Hepatocyte (in vitro differentiated cells): ENCODE measurements at regions not wholly inside any gene's neighbourhood (a gene's known extent, or its start where the extent isn't known, plus 50 kb on each side); places are given as distances from the start of the nearest gene placed in this dataset.

Experiments
- DNase-seq: peaks from one replicate; pipeline ENCODE4 v3.0.0-alpha.2; 2016; ENCODE audit warnings: low spot score
- H2AFZ ChIP-seq: fragments of 200-600 bp; sonication (generic); 2 replicates; pipeline ENCODE4 v1.6.0; 2016; ENCODE audit warnings: antibody characterized with exemption, mild to moderate bottlenecking
- H3K27ac ChIP-seq: fragments of 200-600 bp; sonication (generic); 2 replicates; pipeline ENCODE4 v1.5.1; 2016; ENCODE audit warnings: mild to moderate bottlenecking
- H3K27me3 ChIP-seq: fragments of 200-600 bp; sonication (generic); 2 replicates; pipeline ENCODE4 v1.6.1; 2016
- H3K36me3 ChIP-seq: fragments of 200-600 bp; sonication (generic); replicated peaks from 2 replicates; pipeline ENCODE4 v1.5.1; 2016; ENCODE audit warnings: low read depth; ENCODE audit not compliant: insufficient read depth
- H3K4me1 ChIP-seq: fragments of 200-600 bp; sonication (generic); 2 replicates; pipeline ENCODE4 v1.5.1; 2016; ENCODE audit warnings: mild to moderate bottlenecking, moderate library complexity; ENCODE audit not compliant: insufficient read depth
- H3K4me2 ChIP-seq: fragments of 200-600 bp; sonication (generic); 2 replicates; pipeline ENCODE4 v1.6.0; 2016
- H3K4me3 ChIP-seq: fragments of 200-600 bp; sonication (generic); 2 replicates; pipeline ENCODE4 v1.5.1; 2016; ENCODE audit warnings: mild to moderate bottlenecking
- H3K79me2 ChIP-seq: fragments of 200-600 bp; sonication (generic); 2 replicates; pipeline ENCODE4 v1.6.0; 2017; ENCODE audit warnings: mild to moderate bottlenecking
- H3K9me2 ChIP-seq: fragments of 200-600 bp; sonication (generic); replicated peaks from 2 replicates; pipeline ENCODE4 v1.6.0; 2017; ENCODE audit warnings: mild to moderate bottlenecking; ENCODE audit not compliant: insufficient read depth
- H3K9me3 ChIP-seq: fragments of 200-600 bp; sonication (generic); 2 replicates; pipeline ENCODE4 v1.5.1; 2016; ENCODE audit warnings: low read depth, mild to moderate bottlenecking
- H4K20me1 ChIP-seq: fragments of 200-600 bp; sonication (generic); 2 replicates; pipeline ENCODE4 v1.6.0; 2016; ENCODE audit warnings: mild to moderate bottlenecking; ENCODE audit not compliant: insufficient read depth, poor library complexity, severe bottlenecking
- EZH2 ChIP-seq: fragments of 200-600 bp; sonication (generic); IDR thresholded peaks from 2 replicates; pipeline ENCODE4 v1.6.1; 2016; ENCODE audit warnings: antibody characterized with exemption, mild to moderate bottlenecking, borderline replicate concordance
- EZH2phosphoT487 ChIP-seq: fragments of 200-600 bp; sonication (generic); IDR thresholded peaks from one replicate; pipeline ENCODE4 v1.6.1; 2018; ENCODE audit warnings: antibody characterized with exemption, mild to moderate bottlenecking, low read depth, moderate library complexity; ENCODE audit not compliant: unreplicated experiment, severe bottlenecking
- WGBS: methylation state at CpG from one replicate; pipeline ENCODE4 v1.1.6; 2016; ENCODE audit warnings: low lambda C conversion rate; ENCODE audit errors: missing lambda C conversion rate; 5-methylcytosine and 5-hydroxymethylcytosine counted together
- TF ChIP-seq, protein P1 (sequence below): fragments of 200-600 bp; sonication (generic); IDR thresholded peaks from 2 replicates; pipeline ENCODE4 v1.5.1; 2016; ENCODE audit warnings: antibody characterized with exemption, mild to moderate bottlenecking; ENCODE audit not compliant: poor library complexity

DNA sequence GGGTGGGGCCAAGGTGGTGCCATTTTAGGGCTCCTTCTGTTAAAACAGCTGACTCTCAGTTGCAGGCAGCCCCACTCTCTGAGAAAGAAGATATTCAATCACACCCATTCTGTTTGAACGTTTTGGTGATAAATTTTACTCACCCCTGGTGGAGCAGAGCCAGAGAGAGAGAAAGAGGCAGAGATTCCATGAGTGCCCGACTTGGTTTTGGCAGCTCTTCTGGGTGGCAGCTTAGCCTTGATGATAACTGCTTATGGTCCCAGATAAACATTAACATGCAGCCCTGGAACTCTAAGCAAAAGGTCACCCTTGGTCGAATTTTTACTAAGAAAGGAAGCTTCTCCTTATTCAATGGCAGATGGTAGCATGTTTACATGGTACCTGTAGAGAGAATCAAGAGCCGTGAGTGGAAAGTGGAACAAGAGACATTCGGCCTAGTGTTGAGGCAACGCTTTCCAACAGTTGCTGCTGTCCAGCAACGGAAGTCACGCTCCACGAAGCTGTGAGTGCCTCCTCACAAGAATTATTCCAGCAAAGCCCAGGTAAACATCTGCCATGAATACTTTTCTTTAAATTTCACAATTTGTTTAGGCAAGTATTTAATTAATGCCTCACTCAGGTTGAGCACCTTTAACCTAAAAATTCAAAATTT is 530.6 kb upstream of the ROBO2 start:
- Histone ChIP-seq H3K27me3 (no peaks in the 10 kb centered on the region), H3K4me3 (no peak overlapping the region), H3K79me2 (no peaks in the 10 kb centered on the region), H3K27ac (no peak overlapping the region), H3K9me2 (no peaks in the 10 kb centered on the region), H2AFZ (no peak overlapping the region), H4K20me1 (no peaks in the 10 kb centered on the region), H3K4me2 (no peak overlapping the region), H3K9me3 (no peaks in the 10 kb centered on the region), H3K36me3 (no peaks in the 10 kb centered on the region), H3K4me1 (no peaks in the 10 kb centered on the region)
- TF ChIP-seq EZH2phosphoT487 (no peak), EZH2 (no peak)
- TF ChIP-seq, protein P1, sequence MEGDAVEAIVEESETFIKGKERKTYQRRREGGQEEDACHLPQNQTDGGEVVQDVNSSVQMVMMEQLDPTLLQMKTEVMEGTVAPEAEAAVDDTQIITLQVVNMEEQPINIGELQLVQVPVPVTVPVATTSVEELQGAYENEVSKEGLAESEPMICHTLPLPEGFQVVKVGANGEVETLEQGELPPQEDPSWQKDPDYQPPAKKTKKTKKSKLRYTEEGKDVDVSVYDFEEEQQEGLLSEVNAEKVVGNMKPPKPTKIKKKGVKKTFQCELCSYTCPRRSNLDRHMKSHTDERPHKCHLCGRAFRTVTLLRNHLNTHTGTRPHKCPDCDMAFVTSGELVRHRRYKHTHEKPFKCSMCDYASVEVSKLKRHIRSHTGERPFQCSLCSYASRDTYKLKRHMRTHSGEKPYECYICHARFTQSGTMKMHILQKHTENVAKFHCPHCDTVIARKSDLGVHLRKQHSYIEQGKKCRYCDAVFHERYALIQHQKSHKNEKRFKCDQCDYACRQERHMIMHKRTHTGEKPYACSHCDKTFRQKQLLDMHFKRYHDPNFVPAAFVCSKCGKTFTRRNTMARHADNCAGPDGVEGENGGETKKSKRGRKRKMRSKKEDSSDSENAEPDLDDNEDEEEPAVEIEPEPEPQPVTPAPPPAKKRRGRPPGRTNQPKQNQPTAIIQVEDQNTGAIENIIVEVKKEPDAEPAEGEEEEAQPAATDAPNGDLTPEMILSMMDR, result no peak
- DNase-seq, result no peak
- 83% methylated on average over 9 of the region's 9 CpGs for WGBS

DNA sequence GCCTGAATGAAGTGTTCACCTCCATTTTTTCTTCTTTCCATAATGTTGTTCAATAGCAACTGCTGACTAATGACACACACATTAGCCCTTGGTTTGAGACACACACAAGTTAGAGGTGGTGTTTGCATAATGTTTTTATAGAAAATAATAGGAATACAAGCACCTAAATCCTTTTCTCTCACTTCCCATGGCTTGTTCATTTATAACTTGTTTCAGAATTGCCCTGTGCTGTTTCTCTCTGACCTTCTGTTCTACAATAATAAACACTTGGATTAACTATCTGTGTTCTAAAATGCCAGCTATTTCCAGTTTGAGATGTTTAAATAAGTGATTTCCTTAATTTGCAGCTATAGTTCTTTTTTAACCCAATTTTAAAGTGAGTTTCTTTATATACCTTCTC is 525.1 kb upstream of the ROBO2 start:
- H3K27me3 ChIP-seq, result no peaks in the 10 kb centered on the region
- no peaks in the 10 kb centered on the region for H3K79me2 ChIP-seq
- H2AFZ ChIP-seq, result no peak overlapping the region
- H3K4me3 ChIP-seq, result no peak overlapping the region
- no peaks in the 10 kb centered on the region for H3K4me1 ChIP-seq
- TF ChIP-seq EZH2phosphoT487 (no peak), EZH2 (no peak)
- TF ChIP-seq, protein P1, result no peak
- H3K27ac ChIP-seq, result no peak overlapping the region
- DNase-seq, result no peak
- H3K36me3 ChIP-seq, result no peaks in the 10 kb centered on the region
- no peaks in the 10 kb centered on the region for H3K9me3 ChIP-seq
- no peaks in the 10 kb centered on the region for H3K9me2 ChIP-seq
- H4K20me1 ChIP-seq, result no peaks in the 10 kb centered on the region
- no peak overlapping the region for H3K4me2 ChIP-seq

DNA sequence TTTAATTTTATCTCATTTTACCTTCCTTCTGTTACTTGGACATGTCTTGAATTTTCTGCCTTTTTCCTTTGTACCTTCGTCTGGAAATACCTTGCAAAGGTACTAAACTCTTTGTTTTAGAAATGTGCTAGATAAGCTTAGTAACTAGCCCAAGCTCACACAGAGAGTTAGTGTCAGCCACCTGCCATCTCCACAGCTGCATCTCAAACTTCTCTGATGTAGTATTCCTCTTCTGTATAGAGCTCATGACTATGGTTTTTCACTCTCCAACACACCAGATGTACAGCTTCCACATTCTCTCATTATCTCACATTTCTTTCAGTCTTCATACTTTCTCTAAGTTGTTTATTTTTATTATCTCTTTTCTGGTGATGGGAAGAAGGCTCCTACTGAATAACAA is 516.6 kb upstream of the ROBO2 start:
- H3K9me2 ChIP-seq, result no peaks in the 10 kb centered on the region
- H3K4me3 ChIP-seq, result no peak overlapping the region
- no peak overlapping the region for H3K4me2 ChIP-seq
- H3K27ac ChIP-seq, result no peak overlapping the region
- TF ChIP-seq EZH2phosphoT487 (no peak), EZH2 (no peak)
- TF ChIP-seq, protein P1, result no peak
- no peaks in the 10 kb centered on the region for H3K79me2 ChIP-seq
- WGBS, result 68% methylated on average over 1 of the region's 1 CpG
- no peaks in the 10 kb centered on the region for H3K27me3 ChIP-seq
- H2AFZ ChIP-seq, result no peak overlapping the region
- no peaks in the 10 kb centered on the region for H3K36me3 ChIP-seq
- H3K9me3 ChIP-seq, result no peaks in the 10 kb centered on the region
- H3K4me1 ChIP-seq, result no peaks in the 10 kb centered on the region
- DNase-seq, result no peak
- no peaks in the 10 kb centered on the region for H4K20me1 ChIP-seq

DNA sequence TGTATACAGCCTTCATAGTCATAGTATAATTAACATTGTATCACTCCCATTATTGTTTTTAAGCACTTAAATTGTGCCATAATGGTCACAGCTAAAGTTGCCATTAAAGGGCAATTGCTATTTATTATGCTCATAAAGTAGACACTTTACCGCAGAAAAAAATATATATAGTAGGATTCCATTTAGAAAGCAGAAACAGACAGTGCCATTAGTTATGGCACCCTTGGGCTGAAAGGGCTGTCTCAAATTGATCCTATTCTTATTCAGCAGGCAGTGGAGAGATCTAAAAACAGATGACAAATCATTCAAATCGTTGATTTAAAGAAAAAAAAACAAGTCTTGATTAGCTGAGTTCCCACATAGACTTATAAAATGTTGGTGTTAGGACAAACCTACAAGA is 514.2 kb upstream of the ROBO2 start:
- Histone ChIP-seq H3K4me1 (no peaks in the 10 kb centered on the region), H3K4me3 (no peak overlapping the region), H3K9me3 (no peaks in the 10 kb centered on the region), H2AFZ (no peak overlapping the region), H3K4me2 (no peak overlapping the region), H3K27ac (no peak overlapping the region), H4K20me1 (no peaks in the 10 kb centered on the region), H3K79me2 (no peaks in the 10 kb centered on the region), H3K36me3 (no peaks in the 10 kb centered on the region), H3K9me2 (no peaks in the 10 kb centered on the region), H3K27me3 (no peaks in the 10 kb centered on the region)
- no peak for DNase-seq
- no peak for TF ChIP-seq EZH2
- TF ChIP-seq EZH2phosphoT487, result no peak
- TF ChIP-seq, protein P1, result no peak
- WGBS, result 90% methylated on average over 2 of the region's 2 CpGs
